Embryonic facial prominence (tissue), 1 donor: ENCODE measurements at regions not wholly inside any gene's neighbourhood (a gene's known extent, or its start where the extent isn't known, plus 50 kb on each side); places are given as distances from the start of the nearest gene placed in this dataset.

Source experiments
- DNase-seq: peaks from one replicate; pipeline ENCODE4 v3.0.0-alpha.2; 2016; ENCODE audit errors: extremely low spot score

- DNase-seq, result no peak
Observed at GRCh38 chr22:49081261-49081666, 746.4 kb downstream of the BRD1 start.

- no peak for DNase-seq
Observed at GRCh38 chr22:49080631-49081030, 747.0 kb downstream of the BRD1 start.

GRCh38 chr22:49079743-49080500, 747.8 kb downstream of the BRD1 start:
- DNase-seq, result no peak

- no peak for DNase-seq
Observed at GRCh38 chr22:49079027-49079725, 748.5 kb downstream of the BRD1 start.

- DNase-seq, result no peak
Observed at GRCh38 chr22:49078076-49078710, 749.5 kb downstream of the BRD1 start.

GRCh38 chr22:49077586-49077985, 750.1 kb downstream of the BRD1 start:
- no peak for DNase-seq

- DNase-seq, result no peak
Observed at GRCh38 chr22:49077036-49077393, 750.7 kb downstream of the BRD1 start.

- no peak for DNase-seq
Observed at GRCh38 chr22:49076300-49077035, 751.2 kb downstream of the BRD1 start.

- no peak for DNase-seq
Observed at GRCh38 chr22:49075150-49075549, 752.5 kb downstream of the BRD1 start.

- no peak for DNase-seq
Observed at GRCh38 chr22:49073873-49074417, 753.7 kb downstream of the BRD1 start.

- DNase-seq, result no peak
Observed at GRCh38 chr22:49072996-49073645, 754.6 kb downstream of the BRD1 start.

- DNase-seq, result no peak
Observed at GRCh38 chr22:49070501-49070900, 757.2 kb downstream of the BRD1 start.

GRCh38 chr22:49068861-49069500, 758.7 kb downstream of the BRD1 start:
- DNase-seq, result no peak

- no peak for DNase-seq
Observed at GRCh38 chr22:49067504-49067903, 760.2 kb downstream of the BRD1 start.

GRCh38 chr22:49066619-49067018, 761.1 kb downstream of the BRD1 start:
- peak; percentile 81 for DNase-seq

- DNase-seq, result no peak
Observed at GRCh38 chr22:49064836-49065235, 762.8 kb downstream of the BRD1 start.

- DNase-seq, result no peak
Observed at GRCh38 chr22:49063545-49063890, 764.2 kb downstream of the BRD1 start.

GRCh38 chr22:49062802-49063544, 764.7 kb downstream of the BRD1 start:
- no peak for DNase-seq

- no peak for DNase-seq
Observed at GRCh38 chr22:49062155-49062801, 765.4 kb downstream of the BRD1 start.

- no peak for DNase-seq
Observed at GRCh38 chr22:49057910-49058309, 769.8 kb downstream of the BRD1 start.
